ENCODE measurements at regions not wholly inside any gene's neighbourhood (a gene's known extent, or its start where the extent isn't known, plus 50 kb on each side); places are given as distances from the start of the nearest gene placed in this dataset.

DNA sequence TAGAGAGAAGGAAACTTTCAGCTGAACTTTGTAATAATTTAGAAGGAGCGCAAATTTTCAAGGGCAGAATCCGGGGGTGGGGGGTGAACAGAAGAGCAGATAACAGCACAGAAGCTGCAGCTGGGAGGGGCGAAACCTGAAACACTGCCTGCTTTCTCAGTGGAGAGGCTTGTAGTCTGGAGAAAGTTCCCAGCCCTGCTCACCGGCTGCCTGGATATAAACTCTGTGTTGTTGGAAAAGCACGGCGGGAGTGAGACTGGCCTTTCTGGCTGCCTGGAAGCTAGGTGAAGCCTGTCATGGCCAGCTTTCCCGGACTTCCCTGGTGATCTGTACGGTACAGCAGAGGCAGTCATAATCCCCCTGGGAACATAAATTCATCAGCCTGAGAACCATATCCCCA is 1352.1 kb upstream of the DIAPH2 start:
- Histone ChIP-seq H3K36me3 (replicated peaks in 1 of 2; ENCODE audit: control insufficient read depth in 1 of 2, insufficient read depth in 2 of 2, low read length in 2 of 2) (no peaks in the 10 kb centered on the region), H3K4me3 (replicated peaks in 1 of 3; ENCODE audit: insufficient read depth in 1 of 3, low read depth in 2 of 3, low read length in 3 of 3) (no peak overlapping the region), H3K4me2 (ENCODE audit: low read depth, low read length) (no peak overlapping the region), H3K9ac (ENCODE audit: insufficient read depth, low read depth, low read length) (no peak overlapping the region), H3K9me3 (ENCODE audit: low read length) (no peaks in the 10 kb centered on the region), H3K27ac (ENCODE audit: extremely low read length, insufficient read depth, low read length) (no peak overlapping the region), H4K20me1 (ENCODE audit: insufficient read depth, low read length) (no peaks in the 10 kb centered on the region), H3K4me1 (ENCODE audit: insufficient read depth, low read length) (no peaks in the 10 kb centered on the region), H3K27me3 (ENCODE audit: control insufficient read depth in 1 of 2, insufficient read depth in 2 of 2, low read length in 2 of 2) (no peaks in the 10 kb centered on the region), H2AFZ (ENCODE audit: low read length) (no peak overlapping the region), H3K79me2 (ENCODE audit: insufficient read depth, low read length) (no peaks in the 10 kb centered on the region)
- FAIRE-seq (no peak), ATAC-seq (no peak), DNase-seq (ENCODE audit: low spot score) (no peak)
- intact Hi-C loops (cut with micrococcal nuclease; ENCODE audit: unreplicated experiment) (no loop called here), in situ Hi-C loops (cut with HindIII; ENCODE audit: extremely low pct_ligation_motif_present, low pct_unique_long_range_greater_than_20kb) (no loop called here)
- POLR2A ChIA-PET, result no interaction called here
- 19% methylated on average over 3 of the region's 8 CpGs for WGBS (ENCODE audit: low lambda C conversion rate)
- no TSS peak for BruUV-seq (replicated peaks)
- CTCF ChIA-PET (ENCODE audit: low intra/inter-chr PET ratio, low total read pairs), result no interaction called here
- TF ChIP-seq ZNF235 (CRISPR knock-in tag; IDR thresholded peaks at IDR 0.05; ENCODE audit: borderline replicate concordance), result no peak
- TF ChIP-seq ZNF33B (CRISPR knock-in tag; IDR thresholded peaks at IDR 0.05), result no peak
- TF ChIP-seq ZNF552 (CRISPR knock-in tag; IDR thresholded peaks at IDR 0.05; ENCODE audit: borderline replicate concordance), result no peak
- no peak for TF ChIP-seq MAFF (IDR thresholded peaks at IDR 0.05; ENCODE audit: low read depth, low read length)
- no peak for TF ChIP-seq RARG (CRISPR knock-in tag; IDR thresholded peaks at IDR 0.05; ENCODE audit: low read depth)
- no peak for TF ChIP-seq DPF2 (CRISPR knock-in tag; IDR thresholded peaks at IDR 0.05; ENCODE audit: borderline replicate concordance, low read depth)
- TF ChIP-seq, protein P1, sequence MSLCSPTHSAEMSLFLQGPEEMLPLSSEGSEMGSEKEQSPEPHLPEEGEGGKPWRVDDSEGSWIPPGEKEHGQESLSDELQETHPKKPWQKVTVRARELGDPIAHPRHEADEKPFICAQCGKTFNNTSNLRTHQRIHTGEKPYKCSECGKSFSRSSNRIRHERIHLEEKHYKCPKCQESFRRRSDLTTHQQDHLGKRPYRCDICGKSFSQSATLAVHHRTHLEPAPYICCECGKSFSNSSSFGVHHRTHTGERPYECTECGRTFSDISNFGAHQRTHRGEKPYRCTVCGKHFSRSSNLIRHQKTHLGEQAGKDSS (CRISPR knock-in tag; IDR thresholded peaks at IDR 0.05; ENCODE audit: borderline replicate concordance, low read depth), result no peak
- TF ChIP-seq ZNF572 (CRISPR knock-in tag; IDR thresholded peaks at IDR 0.05), result no peak
- TF ChIP-seq, protein P2, sequence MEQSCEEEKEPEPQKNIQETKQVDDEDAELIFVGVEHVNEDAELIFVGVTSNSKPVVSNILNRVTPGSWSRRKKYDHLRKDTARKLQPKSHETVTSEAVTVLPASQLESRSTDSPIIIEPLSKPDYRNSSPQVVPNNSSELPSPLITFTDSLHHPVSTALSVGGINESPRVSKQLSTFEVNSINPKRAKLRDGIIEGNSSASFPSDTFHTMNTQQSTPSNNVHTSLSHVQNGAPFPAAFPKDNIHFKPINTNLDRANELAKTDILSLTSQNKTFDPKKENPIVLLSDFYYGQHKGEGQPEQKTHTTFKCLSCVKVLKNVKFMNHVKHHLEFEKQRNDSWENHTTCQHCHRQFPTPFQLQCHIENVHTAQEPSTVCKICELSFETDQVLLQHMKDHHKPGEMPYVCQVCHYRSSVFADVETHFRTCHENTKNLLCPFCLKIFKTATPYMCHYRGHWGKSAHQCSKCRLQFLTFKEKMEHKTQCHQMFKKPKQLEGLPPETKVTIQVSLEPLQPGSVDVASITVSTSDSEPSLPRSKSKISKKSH (CRISPR knock-in tag; IDR thresholded peaks at IDR 0.05; ENCODE audit: borderline replicate concordance), result no peak
- TF ChIP-seq, protein P3, sequence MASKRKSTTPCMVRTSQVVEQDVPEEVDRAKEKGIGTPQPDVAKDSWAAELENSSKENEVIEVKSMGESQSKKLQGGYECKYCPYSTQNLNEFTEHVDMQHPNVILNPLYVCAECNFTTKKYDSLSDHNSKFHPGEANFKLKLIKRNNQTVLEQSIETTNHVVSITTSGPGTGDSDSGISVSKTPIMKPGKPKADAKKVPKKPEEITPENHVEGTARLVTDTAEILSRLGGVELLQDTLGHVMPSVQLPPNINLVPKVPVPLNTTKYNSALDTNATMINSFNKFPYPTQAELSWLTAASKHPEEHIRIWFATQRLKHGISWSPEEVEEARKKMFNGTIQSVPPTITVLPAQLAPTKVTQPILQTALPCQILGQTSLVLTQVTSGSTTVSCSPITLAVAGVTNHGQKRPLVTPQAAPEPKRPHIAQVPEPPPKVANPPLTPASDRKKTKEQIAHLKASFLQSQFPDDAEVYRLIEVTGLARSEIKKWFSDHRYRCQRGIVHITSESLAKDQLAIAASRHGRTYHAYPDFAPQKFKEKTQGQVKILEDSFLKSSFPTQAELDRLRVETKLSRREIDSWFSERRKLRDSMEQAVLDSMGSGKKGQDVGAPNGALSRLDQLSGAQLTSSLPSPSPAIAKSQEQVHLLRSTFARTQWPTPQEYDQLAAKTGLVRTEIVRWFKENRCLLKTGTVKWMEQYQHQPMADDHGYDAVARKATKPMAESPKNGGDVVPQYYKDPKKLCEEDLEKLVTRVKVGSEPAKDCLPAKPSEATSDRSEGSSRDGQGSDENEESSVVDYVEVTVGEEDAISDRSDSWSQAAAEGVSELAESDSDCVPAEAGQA (IDR thresholded peaks at IDR 0.05; ENCODE audit: low read depth), result no peak
- TF ChIP-seq, protein P3 (CRISPR knock-in tag; IDR thresholded peaks at IDR 0.05; ENCODE audit: borderline replicate concordance), result no peak
- TF ChIP-seq, protein P4, sequence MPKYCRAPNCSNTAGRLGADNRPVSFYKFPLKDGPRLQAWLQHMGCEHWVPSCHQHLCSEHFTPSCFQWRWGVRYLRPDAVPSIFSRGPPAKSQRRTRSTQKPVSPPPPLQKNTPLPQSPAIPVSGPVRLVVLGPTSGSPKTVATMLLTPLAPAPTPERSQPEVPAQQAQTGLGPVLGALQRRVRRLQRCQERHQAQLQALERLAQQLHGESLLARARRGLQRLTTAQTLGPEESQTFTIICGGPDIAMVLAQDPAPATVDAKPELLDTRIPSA (CRISPR knock-in tag; IDR thresholded peaks at IDR 0.05; ENCODE audit: borderline replicate concordance), result no peak
- TF ChIP-seq, protein P5, sequence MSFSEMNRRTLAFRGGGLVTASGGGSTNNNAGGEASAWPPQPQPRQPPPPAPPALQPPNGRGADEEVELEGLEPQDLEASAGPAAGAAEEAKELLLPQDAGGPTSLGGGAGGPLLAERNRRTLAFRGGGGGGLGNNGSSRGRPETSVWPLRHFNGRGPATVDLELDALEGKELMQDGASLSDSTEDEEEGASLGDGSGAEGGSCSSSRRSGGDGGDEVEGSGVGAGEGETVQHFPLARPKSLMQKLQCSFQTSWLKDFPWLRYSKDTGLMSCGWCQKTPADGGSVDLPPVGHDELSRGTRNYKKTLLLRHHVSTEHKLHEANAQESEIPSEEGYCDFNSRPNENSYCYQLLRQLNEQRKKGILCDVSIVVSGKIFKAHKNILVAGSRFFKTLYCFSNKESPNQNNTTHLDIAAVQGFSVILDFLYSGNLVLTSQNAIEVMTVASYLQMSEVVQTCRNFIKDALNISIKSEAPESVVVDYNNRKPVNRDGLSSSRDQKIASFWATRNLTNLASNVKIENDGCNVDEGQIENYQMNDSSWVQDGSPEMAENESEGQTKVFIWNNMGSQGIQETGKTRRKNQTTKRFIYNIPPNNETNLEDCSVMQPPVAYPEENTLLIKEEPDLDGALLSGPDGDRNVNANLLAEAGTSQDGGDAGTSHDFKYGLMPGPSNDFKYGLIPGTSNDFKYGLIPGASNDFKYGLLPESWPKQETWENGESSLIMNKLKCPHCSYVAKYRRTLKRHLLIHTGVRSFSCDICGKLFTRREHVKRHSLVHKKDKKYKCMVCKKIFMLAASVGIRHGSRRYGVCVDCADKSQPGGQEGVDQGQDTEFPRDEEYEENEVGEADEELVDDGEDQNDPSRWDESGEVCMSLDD (CRISPR knock-in tag; IDR thresholded peaks at IDR 0.05; ENCODE audit: borderline replicate concordance), result no peak

Measured in HepG2 (cell line).